HEK293 (cell line): ENCODE measurements at regions not wholly inside any gene's neighbourhood (a gene's known extent, or its start where the extent isn't known, plus 50 kb on each side); places are given as distances from the start of the nearest gene placed in this dataset.

Source experiments
- CTCF ChIA-PET: fragments of 350-600 bp; formaldehyde crosslinking; extraction: SDS; loops from one replicate; lab custom pipeline; 2021; ENCODE audit warnings: antibody characterized with exemption; lab: Yijun Ruan, JAX
- POLR2A ChIA-PET: fragments of 300-600 bp; formaldehyde crosslinking; extraction: SDS; loops from one replicate; lab custom pipeline; 2020; ENCODE audit warnings: antibody characterized with exemption, inconsistent platforms; lab: Yijun Ruan, JAX
- H3K27ac ChIP-seq: fragments of 200-500 bp; sonication (Bioruptor generic); 2 replicates; pipeline ENCODE4 v1.5.1; 2014; ENCODE audit warnings: low read depth, low read length, control low read depth, inconsistent platforms; ENCODE audit errors: extremely low read depth
- H3K36me3 ChIP-seq, 2 experiments: fragments of 200-500 bp in 1 of 2; sonication (Bioruptor generic) in 1 of 2; 1 replicate in 1 of 2; 2 replicates in 1 of 2; pipeline ENCODE4 v1.5.1; 2014 to 2017; ENCODE audit warnings: inconsistent platforms in 2 of 2, low read length in 2 of 2; ENCODE audit not compliant: control insufficient read depth in 2 of 2, insufficient read depth in 1 of 2
- H3K4me1 ChIP-seq: fragments of 200-500 bp; sonication (Bioruptor generic); 2 replicates; pipeline ENCODE4 v1.5.1; 2014; ENCODE audit warnings: mild to moderate bottlenecking, low read length, inconsistent platforms; ENCODE audit not compliant: control insufficient read depth, insufficient read depth
- H3K4me3 ChIP-seq: 2 replicates; pipeline ENCODE4 v1.5.1; 2011; ENCODE audit warnings: low read depth, mild to moderate bottlenecking, control low read depth, low read length, moderate library complexity
- H3K9me3 ChIP-seq: fragments of 200-500 bp; sonication (Bioruptor generic); 2 replicates; pipeline ENCODE4 v1.5.1; 2014; ENCODE audit warnings: low read depth, low read length, inconsistent platforms; ENCODE audit not compliant: control insufficient read depth, insufficient read depth
- BCL11A ChIP-seq: fragments of 450-650 bp; formaldehyde crosslinking; IDR thresholded peaks from 2 replicates; pipeline ENCODE4 v1.5.1; 2016; ENCODE audit warnings: low read depth, missing biosample characterization, missing genetic modification characterization
- CTCF ChIP-seq: fragments of 450-650 bp; formaldehyde crosslinking; IDR thresholded peaks from 2 replicates; pipeline ENCODE4 v1.5.1; 2016; ENCODE audit warnings: missing biosample characterization, missing genetic modification characterization
- GLI2 ChIP-seq: fragments of 450-650 bp; formaldehyde crosslinking; IDR thresholded peaks from 2 replicates; pipeline ENCODE4; 2017; ENCODE audit warnings: missing biosample characterization, missing genetic modification characterization, low read depth, borderline replicate concordance
- HIC1 ChIP-seq: fragments of 450-650 bp; formaldehyde crosslinking; IDR thresholded peaks from 2 replicates; pipeline ENCODE4 v1.5.1; 2016; ENCODE audit warnings: missing biosample characterization, missing genetic modification characterization
- MZF1 ChIP-seq: fragments of 450-650 bp; formaldehyde crosslinking; IDR thresholded peaks from 2 replicates; pipeline ENCODE4 v1.5.1; 2017; ENCODE audit warnings: missing biosample characterization, missing genetic modification characterization, borderline replicate concordance
- RBAK ChIP-seq: fragments of 450-650 bp; formaldehyde crosslinking; IDR thresholded peaks from 2 replicates; pipeline ENCODE4 v1.5.1; 2016; ENCODE audit warnings: missing biosample characterization, missing genetic modification characterization
- SP3 ChIP-seq: fragments of 450-650 bp; formaldehyde crosslinking; IDR thresholded peaks from 2 replicates; pipeline ENCODE4 v1.5.1; 2016; ENCODE audit warnings: missing biosample characterization, missing genetic modification characterization
- TRIM28 ChIP-seq: IDR thresholded peaks from 2 replicates; pipeline ENCODE4 v1.6.1; 2011; ENCODE audit warnings: low read length, control low read depth, borderline replicate concordance
- ZNF18 ChIP-seq: fragments of 450-650 bp; formaldehyde crosslinking; IDR thresholded peaks from 2 replicates; pipeline ENCODE4 v1.5.1; 2016; ENCODE audit warnings: missing biosample characterization, missing genetic modification characterization
- ZNF211 ChIP-seq: fragments of 450-650 bp; formaldehyde crosslinking; IDR thresholded peaks from 2 replicates; pipeline ENCODE4 v1.5.1; 2016; ENCODE audit warnings: low read depth, missing biosample characterization, missing genetic modification characterization
- ZNF23 ChIP-seq: fragments of 450-650 bp; formaldehyde crosslinking; IDR thresholded peaks from 2 replicates; pipeline ENCODE4 v1.5.1; 2016; ENCODE audit warnings: missing biosample characterization, missing genetic modification characterization, borderline replicate concordance
- ZNF280D ChIP-seq: fragments of 450-650 bp; formaldehyde crosslinking; IDR thresholded peaks from 2 replicates; pipeline ENCODE4 v1.5.1; 2016; ENCODE audit warnings: missing biosample characterization, missing genetic modification characterization
- ZNF394 ChIP-seq: fragments of 450-650 bp; formaldehyde crosslinking; IDR thresholded peaks from 2 replicates; pipeline ENCODE4 v1.5.1; 2016; ENCODE audit warnings: missing biosample characterization, missing genetic modification characterization, mild to moderate bottlenecking, moderate library complexity, borderline replicate concordance
- ZNF423 ChIP-seq: fragments of 450-650 bp; formaldehyde crosslinking; IDR thresholded peaks from 2 replicates; pipeline ENCODE4 v1.5.1; 2016; ENCODE audit warnings: missing biosample characterization, missing genetic modification characterization
- ZNF488 ChIP-seq: fragments of 450-650 bp; formaldehyde crosslinking; IDR thresholded peaks from 2 replicates; pipeline ENCODE4 v1.5.1; 2016; ENCODE audit warnings: missing biosample characterization, missing genetic modification characterization
- ZNF510 ChIP-seq: fragments of 450-650 bp; formaldehyde crosslinking; IDR thresholded peaks from 2 replicates; pipeline ENCODE4 v1.5.1; 2018; ENCODE audit warnings: mild to moderate bottlenecking, missing genetic modification characterization, missing biosample characterization; ENCODE audit not compliant: insufficient replicate concordance
- ZNF629 ChIP-seq: fragments of 450-650 bp; formaldehyde crosslinking; IDR thresholded peaks from 2 replicates; pipeline ENCODE4 v1.5.1; 2017; ENCODE audit warnings: missing biosample characterization, missing genetic modification characterization
- ZNF660 ChIP-seq: fragments of 450-650 bp; IDR thresholded peaks from 2 replicates; pipeline ENCODE4 v1.5.1; 2018; ENCODE audit warnings: missing biosample characterization, mild to moderate bottlenecking, missing genetic modification characterization
- ZNF677 ChIP-seq: fragments of 450-650 bp; IDR thresholded peaks from 2 replicates; pipeline ENCODE4 v1.5.0; 2018; ENCODE audit warnings: missing biosample characterization, mild to moderate bottlenecking, missing genetic modification characterization, moderate library complexity
- ZSCAN30 ChIP-seq: fragments of 450-650 bp; IDR thresholded peaks from 2 replicates; pipeline ENCODE4 v1.5.1; 2018; ENCODE audit warnings: missing biosample characterization, mild to moderate bottlenecking, missing genetic modification characterization, moderate library complexity

GRCh38 chr7:17094963-17095574 is 203.4 kb upstream of the AHR start:
- Histone ChIP-seq H3K9me3 (no peaks in the 10 kb centered on the region), H3K4me3 (no peak overlapping the region), H3K4me1 (no peaks in the 10 kb centered on the region), H3K36me3 (no peaks in the 10 kb centered on the region), H3K27ac (no peak overlapping the region)
- ChIA-PET POLR2A (no interaction called here), CTCF (interaction anchor here (0.7 kb wide), 1 partner anchor 67 kb away, joined by 3 read pairs; no protein-coding TSS in a partner anchor)
- TF ChIP-seq CTCF, result no peak
- TF ChIP-seq ZNF488 (tag by site-specific recombination), result no peak
- no peak for TF ChIP-seq HIC1
- no peak for TF ChIP-seq GLI2 (tag by site-specific recombination)
- TF ChIP-seq ZNF629 (tag by site-specific recombination), result no peak
- no peak for TF ChIP-seq TRIM28
- TF ChIP-seq ZNF423 (tag by site-specific recombination), result no peak
- TF ChIP-seq ZNF677 (tag by site-specific recombination), result no peak
- TF ChIP-seq ZNF18 (tag by site-specific recombination), result no peak
- no peak for TF ChIP-seq ZNF394 (tag by site-specific recombination)
- TF ChIP-seq RBAK (tag by site-specific recombination), result no peak
- TF ChIP-seq ZNF660 (tag by site-specific recombination), result no peak
- no peak for TF ChIP-seq MZF1 (tag by site-specific recombination)
- TF ChIP-seq ZNF280D (tag by site-specific recombination), result no peak
- TF ChIP-seq ZNF211 (tag by site-specific recombination), result no peak
- TF ChIP-seq ZNF23, result no peak
- TF ChIP-seq ZSCAN30 (tag by site-specific recombination), result no peak
- TF ChIP-seq BCL11A (tag by site-specific recombination), result no peak
- TF ChIP-seq SP3, result no peak
- TF ChIP-seq ZNF510 (tag by site-specific recombination), result no peak
